CD4-positive, alpha-beta T cell (primary cell): ENCODE measurements at regions not wholly inside any gene's neighbourhood (a gene's known extent, or its start where the extent isn't known, plus 50 kb on each side); places are given as distances from the start of the nearest gene placed in this dataset.

Experiments
- ATAC-seq: fragments of 200-7000 bp; cut with Tn5 transposase; one replicate; pipeline ENCODE4 v1.10.0; 2022; ENCODE audit warnings: mild to moderate bottlenecking; ENCODE audit not compliant: poor library complexity
- CTCF ChIA-PET: fragments of 350-600 bp; sonication (Branson Sonifier 250); formaldehyde crosslinking; loops from one replicate; lab custom pipeline; 2021; ENCODE audit warnings: antibody characterized with exemption, inconsistent platforms; lab: Charles Lee
- POLR2A ChIA-PET: fragments of 350-600 bp; sonication (Branson Sonifier 250); formaldehyde crosslinking; loops from one replicate; lab custom pipeline; 2021; ENCODE audit warnings: antibody characterized with exemption, inconsistent platforms; lab: Charles Lee
- DNase-seq, 14 experiments: peaks; one replicate each; pipeline ENCODE4 v3.0.0-alpha.2; 2013 to 2020; ENCODE audit warnings: mixed read lengths in 2 of 14
- H3K27ac ChIP-seq, 2 donors: one replicate each; pipeline versions ENCODE4 v1.5.1 to v1.7.0; 2013; ENCODE audit warnings: low read length in 2 of 2, low read depth in 1 of 2, mild to moderate bottlenecking in 1 of 2
- H3K27me3 ChIP-seq, 2 experiments: 1 replicate in 1 of 2; 2 replicates in 1 of 2; pipeline versions ENCODE4 v1.6.1 to v1.7.0; 2013; ENCODE audit warnings: low read length in 2 of 2, control low read depth in 1 of 2, mild to moderate bottlenecking in 1 of 2, moderate library complexity in 1 of 2; ENCODE audit not compliant: insufficient read depth in 2 of 2, control insufficient read depth in 1 of 2
- H3K36me3 ChIP-seq: one replicate; pipeline ENCODE4 v1.6.1; 2013; ENCODE audit warnings: low read length, control low read depth; ENCODE audit not compliant: insufficient read depth
- H3K4me1 ChIP-seq: one replicate; pipeline ENCODE4 v1.6.1; 2013; ENCODE audit warnings: low read length, control low read depth; ENCODE audit not compliant: insufficient read depth
- H3K4me3 ChIP-seq: one replicate; pipeline ENCODE4 v1.5.1; 2013; ENCODE audit warnings: mild to moderate bottlenecking, low read length, moderate library complexity
- H3K9me3 ChIP-seq, 2 experiments: 1 replicate in 1 of 2; 2 replicates in 1 of 2; pipeline versions ENCODE4 v1.6.1 to v1.7.0; 2013; ENCODE audit warnings: low read length in 2 of 2, mild to moderate bottlenecking in 2 of 2, control low read depth in 1 of 2, moderate library complexity in 1 of 2; ENCODE audit not compliant: control insufficient read depth in 1 of 2, insufficient read depth in 1 of 2
- H3K27ac Mint-ChIP-seq: one replicate; pipeline ENCODE4 v1.8.0; 2020; ENCODE audit warnings: mixed read lengths
- H3K27me3 Mint-ChIP-seq: one replicate; pipeline ENCODE4 v1.8.0; 2021; ENCODE audit warnings: mixed read lengths
- H3K36me3 Mint-ChIP-seq: one replicate; pipeline ENCODE4 v1.8.0; 2021; ENCODE audit warnings: low read depth, mixed read lengths
- H3K4me1 Mint-ChIP-seq: one replicate; pipeline ENCODE4 v1.8.0; 2021; ENCODE audit warnings: low read depth, mixed read lengths
- H3K4me3 Mint-ChIP-seq: one replicate; pipeline ENCODE4 v1.8.0; 2020; ENCODE audit warnings: mild to moderate bottlenecking, mixed read lengths
- H3K9me3 Mint-ChIP-seq: one replicate; pipeline ENCODE4 v1.8.0; 2020; ENCODE audit warnings: mixed read lengths
- CTCF ChIP-seq: fragments of 200-600 bp; IDR thresholded peaks from one replicate; pipeline ENCODE4 v1.8.0; 2022; ENCODE audit warnings: antibody characterized with exemption, mild to moderate bottlenecking
- intact Hi-C, 2 experiments: fragments of 100-400 bp; cut with DNase I in 1 of 2; cut with micrococcal nuclease in 1 of 2; formaldehyde crosslinking; loops; one replicate each; pipeline versions ENCODE4 v1.15.1 to v1.9.0; 2023 to 2025; cut with DNase I, micrococcal nuclease

GRCh38 chr10:29109707-29110571, 178.9 kb upstream of the LYZL1 start:
- CTCF ChIA-PET = no interaction called here
- intact Hi-C loops = no loop called here

GRCh38 chr10:29112827-29113615, 175.8 kb upstream of the LYZL1 start:
- no peaks in the 10 kb centered on the region for H3K36me3 Mint-ChIP-seq
- Histone ChIP-seq H3K36me3 (no peaks in the 10 kb centered on the region), H3K27ac (no peak overlapping the region), H3K27me3 (peaks cover 0 to 4% of the 10 kb centered on the region in 2 experiments), H3K4me1 (no peaks in the 10 kb centered on the region), H3K9me3 (peaks cover 5 to 12% of the 10 kb centered on the region in 2 experiments), H3K4me3 (no peak overlapping the region)
- H3K27me3 Mint-ChIP-seq = peaks cover 5% of the 10 kb centered on the region
- ATAC-seq = no peak
- no peaks in the 10 kb centered on the region for H3K4me1 Mint-ChIP-seq
- ChIA-PET CTCF (no interaction called here), POLR2A (no interaction called here)
- H3K4me3 Mint-ChIP-seq = no peak overlapping the region
- H3K9me3 Mint-ChIP-seq = peaks cover 8% of the 10 kb centered on the region
- no peak overlapping the region for H3K27ac Mint-ChIP-seq
- DNase-seq = no peak
- no peak for TF ChIP-seq CTCF
- intact Hi-C loops = no loop called here

More at GRCh38 chr10:29109707-29110571, 178.9 kb upstream of the LYZL1 start:
- Histone ChIP-seq H3K4me1 (no peaks in the 10 kb centered on the region), H3K36me3 (no peaks in the 10 kb centered on the region), H3K9me3 (peaks cover 0 to 3% of the 10 kb centered on the region in 2 experiments), H3K27me3 (peaks cover 3 to 4% of the 10 kb centered on the region in 2 experiments), H3K4me3 (no peak overlapping the region), H3K27ac (no peak overlapping the region)
- Mint-ChIP-seq H3K27me3 (peaks cover 5% of the 10 kb centered on the region), H3K4me1 (no peaks in the 10 kb centered on the region), H3K27ac (no peak overlapping the region), H3K36me3 (no peaks in the 10 kb centered on the region), H3K4me3 (no peak overlapping the region), H3K9me3 (peaks cover 7% of the 10 kb centered on the region)
- POLR2A ChIA-PET = no interaction called here
- no peak for DNase-seq
- TF ChIP-seq CTCF = no peak
- ATAC-seq = no peak

- Histone ChIP-seq H3K4me1 (no peaks in the 10 kb centered on the region), H3K27me3 (peaks cover 0 to 4% of the 10 kb centered on the region in 2 experiments), H3K36me3 (no peaks in the 10 kb centered on the region), H3K9me3 (peaks cover 9 to 12% of the 10 kb centered on the region in 2 experiments), H3K27ac (no peak overlapping the region), H3K4me3 (no peak overlapping the region)
- DNase-seq (no peak), ATAC-seq (no peak)
- CTCF ChIA-PET = no interaction called here
- no peak for TF ChIP-seq CTCF
- H3K4me3 Mint-ChIP-seq = no peak overlapping the region
- no peaks in the 10 kb centered on the region for H3K36me3 Mint-ChIP-seq
- H3K27me3 Mint-ChIP-seq = peaks cover 5% of the 10 kb centered on the region
- POLR2A ChIA-PET = no interaction called here
- intact Hi-C loops = no loop called here
- no peak overlapping the region for H3K27ac Mint-ChIP-seq
- H3K9me3 Mint-ChIP-seq = peaks cover 8% of the 10 kb centered on the region
- no peaks in the 10 kb centered on the region for H3K4me1 Mint-ChIP-seq
Measured at GRCh38 chr10:29113616-29113945, 175.3 kb upstream of the LYZL1 start.
